Glutamatergic neuron (in vitro differentiated cells): ENCODE measurements at regions not wholly inside any gene's neighbourhood (a gene's known extent, or its start where the extent isn't known, plus 50 kb on each side); places are given as distances from the start of the nearest gene placed in this dataset.
"Not testable (repeated sequence)": the region's sequence is repeated elsewhere in the genome, so short reads cannot be mapped to it uniquely, and the experiment has no call there.

ENCODE experiments used
- DNase-seq: peaks from one replicate; pipeline ENCODE4 v3.0.0; 2022
- H3K27ac Mint-ChIP-seq: one replicate; pipeline ENCODE4 v1.8.0; 2020; ENCODE audit warnings: mild to moderate bottlenecking, mixed read lengths, inconsistent platforms; ENCODE audit not compliant: unreplicated experiment
- H3K27me3 Mint-ChIP-seq: one replicate; pipeline ENCODE4 v1.8.0; 2020; ENCODE audit warnings: mild to moderate bottlenecking, moderate library complexity, mixed read lengths, inconsistent platforms; ENCODE audit not compliant: unreplicated experiment
- H3K36me3 Mint-ChIP-seq: one replicate; pipeline ENCODE4 v1.8.0; 2020; ENCODE audit warnings: mild to moderate bottlenecking, mixed read lengths, inconsistent platforms; ENCODE audit not compliant: unreplicated experiment
- H3K4me1 Mint-ChIP-seq: one replicate; pipeline ENCODE4 v1.8.0; 2020; ENCODE audit warnings: mild to moderate bottlenecking, low read depth, mixed read lengths, inconsistent platforms; ENCODE audit not compliant: unreplicated experiment
- H3K4me3 Mint-ChIP-seq: one replicate; pipeline ENCODE4 v1.8.0; 2020; ENCODE audit warnings: mild to moderate bottlenecking, mixed read lengths, inconsistent platforms; ENCODE audit not compliant: unreplicated experiment
- H3K9me3 Mint-ChIP-seq: one replicate; pipeline ENCODE4 v1.8.0; 2020; ENCODE audit warnings: mild to moderate bottlenecking, moderate library complexity, mixed read lengths, inconsistent platforms; ENCODE audit not compliant: unreplicated experiment
- CTCF ChIP-seq: fragments of 200-600 bp; sonication (generic); IDR thresholded peaks from one replicate; pipeline ENCODE4 v1.5.0; 2021; ENCODE audit not compliant: partially characterized antibody, unreplicated experiment

- Mint-ChIP-seq H3K27ac (no peak overlapping the region), H3K4me3 (no peak overlapping the region), H3K27me3 (peaks cover 7% of the 10 kb centered on the region), H3K4me1 (no peaks in the 10 kb centered on the region), H3K36me3 (no peaks in the 10 kb centered on the region), H3K9me3 (no peaks in the 10 kb centered on the region)
- TF ChIP-seq CTCF = no peak
- no peak for DNase-seq
Observed at GRCh38 chr15:89002281-89002761, 85.9 kb upstream of the ABHD2 start.

- Mint-ChIP-seq H3K27ac (no peak overlapping the region), H3K27me3 (peaks cover 7% of the 10 kb centered on the region), H3K4me3 (no peak overlapping the region), H3K9me3 (no peaks in the 10 kb centered on the region), H3K4me1 (no peaks in the 10 kb centered on the region), H3K36me3 (no peaks in the 10 kb centered on the region)
- TF ChIP-seq CTCF = no peak
- no peak for DNase-seq
Observed at GRCh38 chr15:89002830-89003229, 85.4 kb upstream of the ABHD2 start.

- DNase-seq = peak; percentile 58
- H3K27me3 Mint-ChIP-seq = peaks cover 6% of the 10 kb centered on the region
- no peak overlapping the region for H3K4me3 Mint-ChIP-seq
- TF ChIP-seq CTCF = peak; percentile 8
- H3K27ac Mint-ChIP-seq = no peak overlapping the region
- H3K4me1 Mint-ChIP-seq = no peaks in the 10 kb centered on the region
- no peaks in the 10 kb centered on the region for H3K9me3 Mint-ChIP-seq
- H3K36me3 Mint-ChIP-seq = no peaks in the 10 kb centered on the region
Observed at GRCh38 chr15:89003865-89004725, 84.2 kb upstream of the ABHD2 start.

- no peak for TF ChIP-seq CTCF
- no peak overlapping the region for H3K27ac Mint-ChIP-seq
- no peak for DNase-seq
- H3K9me3 Mint-ChIP-seq = no peaks in the 10 kb centered on the region
- no peaks in the 10 kb centered on the region for H3K4me1 Mint-ChIP-seq
- H3K27me3 Mint-ChIP-seq = peaks cover 7% of the 10 kb centered on the region
- no peak overlapping the region for H3K4me3 Mint-ChIP-seq
- no peaks in the 10 kb centered on the region for H3K36me3 Mint-ChIP-seq
Observed at GRCh38 chr15:89004726-89005030, 83.6 kb upstream of the ABHD2 start.

GRCh38 chr15:89007527-89007926 is 80.7 kb upstream of the ABHD2 start:
- not testable (repeated sequence) for H3K27me3 Mint-ChIP-seq, H3K36me3 Mint-ChIP-seq, H3K4me1 Mint-ChIP-seq, DNase-seq, H3K9me3 Mint-ChIP-seq, H3K27ac Mint-ChIP-seq, H3K4me3 Mint-ChIP-seq
